ENCODE measurements at regions not wholly inside any gene's neighbourhood (a gene's known extent, or its start where the extent isn't known, plus 50 kb on each side); places are given as distances from the start of the nearest gene placed in this dataset.

DNA sequence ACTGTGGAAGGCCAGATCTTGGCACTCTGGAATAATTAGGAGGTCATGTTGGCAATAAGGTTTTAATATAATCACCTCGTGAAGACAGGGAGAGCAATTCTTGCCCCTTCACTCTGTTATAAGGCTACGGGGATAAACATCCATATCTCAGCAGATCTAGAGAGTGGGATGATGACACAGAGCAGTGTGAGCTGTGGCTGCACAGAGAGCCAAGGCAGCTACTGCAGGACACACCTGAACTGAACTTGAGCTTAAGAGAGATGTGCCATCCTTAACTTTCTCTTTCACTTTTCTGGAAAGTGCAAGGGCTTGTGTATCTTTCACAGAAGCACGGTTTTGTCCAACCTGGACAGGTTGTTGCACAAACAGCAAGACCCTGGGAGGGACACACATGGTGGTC, 174.7 kb downstream of the GATA3 start:
- no peak for DNase-seq (ENCODE audit: low read depth, low spot score)

DNA sequence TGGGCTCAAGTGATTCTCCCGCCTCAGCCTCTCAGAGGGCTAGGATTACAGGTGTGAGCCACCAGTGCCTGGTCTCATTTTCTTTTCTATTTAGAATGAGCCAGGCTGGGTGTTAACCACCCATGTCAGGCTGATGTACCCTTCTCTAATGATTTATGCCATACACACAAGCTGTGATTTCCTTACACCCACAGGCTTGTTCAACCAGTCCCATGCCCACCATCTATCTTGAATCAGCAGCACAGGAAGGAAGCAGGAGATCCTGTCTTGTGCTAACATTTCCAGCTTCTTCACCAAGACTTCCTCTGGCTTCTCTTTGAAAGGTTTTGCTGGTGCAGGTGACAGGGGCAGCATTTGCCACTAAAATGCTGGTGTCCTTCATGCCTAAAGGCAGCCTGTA, 176.4 kb downstream of the GATA3 start:
- no peak for DNase-seq (ENCODE audit: low read depth, low spot score)

- no peak for DNase-seq (ENCODE audit: low read depth, low spot score)
Measured at GRCh38 chr10:8233049-8233448, 178.6 kb downstream of the GATA3 start.

- DNase-seq (ENCODE audit: low read depth, low spot score) = no peak
Measured at GRCh38 chr10:8233832-8234259, 179.4 kb downstream of the GATA3 start.

DNA sequence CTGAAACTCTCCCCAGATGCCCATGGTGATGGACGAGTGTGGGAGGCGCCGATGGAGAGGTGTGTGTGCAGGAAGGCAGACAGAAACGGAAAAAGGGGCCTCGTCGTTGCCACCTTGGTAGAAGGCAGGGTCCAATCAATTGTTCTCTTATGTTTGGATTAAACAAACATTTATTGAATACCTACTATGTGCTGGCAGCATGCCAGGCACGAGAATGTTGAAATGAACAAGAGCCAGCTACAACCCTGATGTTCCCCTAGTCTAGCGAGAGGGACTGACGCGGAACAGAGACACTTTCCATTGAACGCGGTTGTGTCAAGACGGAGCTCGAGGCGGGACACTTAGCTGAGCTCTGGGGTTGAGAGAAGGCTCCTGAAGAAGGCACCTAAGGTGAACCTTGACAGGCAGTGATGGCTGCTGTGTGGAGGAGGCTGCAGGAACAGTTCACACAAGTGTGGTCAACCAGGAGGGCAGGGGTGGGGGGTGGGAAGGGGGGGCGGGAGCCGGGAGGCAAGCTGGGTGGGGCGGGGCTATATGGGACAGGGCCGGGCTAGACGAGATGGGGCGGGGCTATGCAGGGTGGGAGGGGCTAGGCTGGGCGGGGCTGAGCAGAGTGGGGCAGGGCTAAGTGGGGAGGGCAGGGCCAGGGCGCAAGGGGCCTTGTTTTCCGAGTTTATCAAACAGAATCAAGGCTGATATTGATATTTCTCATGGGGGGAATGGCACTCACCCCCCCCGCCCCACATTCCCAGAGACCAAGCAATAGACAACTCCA, 181.0 kb downstream of the GATA3 start:
- DNase-seq (ENCODE audit: low read depth, low spot score) = no peak

DNA sequence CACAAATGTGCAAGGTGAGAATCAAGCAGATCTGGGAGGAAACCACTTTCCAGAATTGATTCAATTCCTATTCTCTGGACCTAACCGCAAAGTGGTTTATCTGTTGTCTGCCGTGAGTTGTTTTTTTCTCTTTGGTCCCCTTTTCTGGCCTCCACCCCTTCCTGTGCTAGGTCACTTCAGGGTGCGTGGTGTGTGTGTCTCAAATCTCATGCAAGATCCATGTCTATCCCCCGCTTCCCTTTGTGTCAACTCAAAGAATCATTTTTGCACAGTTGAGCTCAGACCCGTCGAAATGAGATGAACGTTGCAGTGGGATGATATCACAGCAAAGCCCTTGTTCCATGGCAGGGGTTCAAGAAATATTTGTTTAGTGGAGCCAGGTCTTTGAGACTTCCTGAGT, 184.5 kb downstream of the GATA3 start:
- no peak for DNase-seq (ENCODE audit: low read depth, low spot score)

- no peak for DNase-seq (ENCODE audit: low read depth, low spot score)
Measured at GRCh38 chr10:8240861-8241260, 186.4 kb downstream of the GATA3 start.

DNA sequence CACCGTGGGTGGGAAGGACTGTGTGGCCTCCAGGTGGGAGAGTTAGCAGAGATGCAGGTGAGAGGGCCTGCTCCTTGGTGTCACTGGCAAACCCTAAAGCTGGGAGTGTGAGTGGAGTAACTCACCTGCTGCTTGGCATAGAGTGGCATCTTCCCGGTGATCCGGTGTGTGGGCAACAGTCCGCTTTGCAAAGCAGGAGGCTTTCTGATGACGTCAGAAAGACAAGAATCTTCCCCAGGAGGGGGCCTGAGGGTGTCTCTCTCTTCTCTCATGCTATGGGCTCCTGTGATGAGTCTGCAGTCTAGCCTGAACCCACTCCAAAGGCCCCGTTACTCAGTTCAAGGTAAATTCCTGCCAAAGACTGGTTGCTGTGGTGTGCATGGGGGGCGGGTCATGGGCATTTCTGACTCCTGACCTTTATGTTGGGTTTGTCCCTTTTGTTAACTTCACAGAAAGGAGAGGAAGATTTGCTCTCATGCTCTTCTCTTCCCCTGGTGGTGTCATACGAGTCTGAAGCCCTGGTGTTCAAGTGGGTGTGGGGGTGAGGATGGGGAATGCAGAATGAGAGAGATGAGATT, 187.9 kb downstream of the GATA3 start:
- DNase-seq (ENCODE audit: low read depth, low spot score) = no peak

DNA sequence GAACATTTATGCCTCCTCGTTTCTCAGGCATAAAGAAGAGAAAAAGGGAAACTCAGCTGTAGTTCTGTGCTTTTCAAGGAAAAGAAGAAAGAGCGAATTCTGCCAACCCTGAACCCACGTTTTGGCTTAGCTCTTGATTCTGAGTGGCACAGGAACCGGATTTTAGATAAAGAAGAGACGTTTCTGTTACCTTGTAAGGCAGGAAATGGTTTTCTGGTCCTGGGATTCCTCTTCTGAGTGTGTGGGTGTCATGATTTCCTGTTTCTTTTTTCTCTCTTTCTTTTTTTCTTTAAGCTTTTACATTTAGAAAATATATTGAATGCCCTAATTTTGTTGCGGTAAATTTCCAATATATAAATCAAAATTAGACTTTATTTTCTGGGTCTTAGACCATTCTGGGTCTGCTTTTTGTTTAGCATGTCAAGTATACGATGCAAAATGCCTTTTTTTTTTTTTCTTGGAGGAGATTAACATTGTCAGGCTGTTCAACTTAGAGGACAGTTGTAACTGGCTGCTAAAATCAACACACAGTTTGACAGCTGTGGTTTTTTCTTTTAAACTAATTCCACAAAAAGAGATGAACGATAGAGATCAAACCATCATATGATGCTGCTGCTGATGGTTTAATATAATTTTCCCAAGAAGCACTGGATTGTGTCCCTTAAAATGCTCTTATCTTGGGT, 190.8 kb downstream of the GATA3 start:
- no peak for DNase-seq (ENCODE audit: low read depth, low spot score)

GRCh38 chr10:8245814-8246142, 191.3 kb downstream of the GATA3 start:
- no peak for DNase-seq (ENCODE audit: low read depth, low spot score)

DNA sequence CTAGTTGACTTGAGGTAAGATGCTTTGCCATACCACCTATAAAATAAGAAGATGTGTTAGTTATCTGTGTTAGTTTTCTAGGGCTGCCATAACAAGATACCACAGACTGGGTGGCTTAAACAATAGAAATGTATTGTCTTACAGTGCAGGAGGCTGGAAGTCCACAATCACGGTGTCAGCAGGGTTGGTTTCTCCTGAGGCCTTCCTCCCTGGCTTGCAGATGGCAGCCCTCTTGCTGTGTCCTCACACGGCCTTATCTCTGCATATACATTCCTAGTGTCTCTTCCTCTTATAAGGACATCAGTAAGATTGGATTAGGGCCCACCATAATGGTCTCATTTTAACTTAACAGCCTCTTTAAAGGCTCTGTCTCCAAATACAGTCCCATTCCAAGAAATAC, 192.1 kb downstream of the GATA3 start:
- DNase-seq (ENCODE audit: low read depth, low spot score) = no peak

DNA sequence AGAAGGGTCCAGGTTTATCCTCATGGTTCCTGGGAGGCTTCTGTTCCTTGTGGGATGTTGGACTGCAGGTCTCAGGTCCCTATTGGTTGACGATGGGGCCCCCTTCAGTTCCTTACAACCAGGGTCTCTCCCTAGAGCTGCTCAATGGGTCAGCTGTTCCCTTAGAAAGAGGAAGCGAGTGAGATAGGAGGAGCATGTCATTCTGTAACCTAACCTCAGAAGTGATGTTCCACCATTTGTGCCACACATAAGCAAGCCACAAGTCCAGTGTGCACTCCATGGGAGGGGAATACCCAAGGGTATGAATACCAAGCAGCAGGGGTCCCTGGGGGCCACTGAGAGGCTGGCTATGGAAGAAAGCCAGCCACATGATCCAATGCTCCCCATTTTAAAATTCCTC, 192.7 kb downstream of the GATA3 start:
- no peak for DNase-seq (ENCODE audit: low read depth, low spot score)

DNA sequence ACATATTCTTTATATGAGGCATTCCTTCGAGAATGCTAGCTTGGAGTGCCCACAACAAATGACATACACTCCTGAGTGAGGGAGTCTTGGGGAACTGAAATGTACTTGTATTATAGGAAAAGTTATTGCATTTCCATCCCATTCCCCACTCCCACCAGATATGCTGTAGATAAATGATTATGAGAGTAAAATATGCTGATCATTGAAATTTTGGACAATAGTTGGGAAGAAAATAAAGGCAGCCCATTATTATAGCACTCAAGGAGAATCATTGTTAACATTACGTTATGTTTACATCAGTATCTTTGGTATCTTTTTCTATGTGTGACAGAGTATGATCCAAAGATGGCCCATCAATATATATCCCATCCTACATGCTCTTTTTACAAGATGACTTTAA, 194.4 kb downstream of the GATA3 start:
- no peak for DNase-seq (ENCODE audit: low read depth, low spot score)

DNA sequence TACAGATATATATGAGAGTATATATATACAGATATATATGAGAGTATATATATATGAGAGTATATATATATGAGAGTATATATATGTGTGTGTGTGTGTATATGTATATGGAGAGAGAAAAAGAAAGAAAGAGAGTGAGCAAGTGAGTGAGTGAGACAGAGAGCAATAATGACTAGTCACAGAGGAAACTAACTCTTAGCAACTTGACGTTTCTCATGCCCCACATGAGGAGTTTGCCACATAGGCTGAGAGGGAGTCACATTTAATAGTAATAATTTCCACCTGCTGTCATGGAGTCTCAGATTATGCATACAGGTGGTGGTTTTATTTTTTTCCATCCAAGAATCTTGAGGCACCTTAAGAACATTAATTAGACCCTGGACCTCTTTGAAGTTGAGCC, 199.9 kb downstream of the GATA3 start:
- DNase-seq (ENCODE audit: low read depth, low spot score) = no peak

GRCh38 chr10:8255301-8255700, 200.8 kb downstream of the GATA3 start:
- no peak for DNase-seq (ENCODE audit: low read depth, low spot score)

- no peak for DNase-seq (ENCODE audit: low read depth, low spot score)
Measured at GRCh38 chr10:8260645-8261044, 206.2 kb downstream of the GATA3 start.

DNA sequence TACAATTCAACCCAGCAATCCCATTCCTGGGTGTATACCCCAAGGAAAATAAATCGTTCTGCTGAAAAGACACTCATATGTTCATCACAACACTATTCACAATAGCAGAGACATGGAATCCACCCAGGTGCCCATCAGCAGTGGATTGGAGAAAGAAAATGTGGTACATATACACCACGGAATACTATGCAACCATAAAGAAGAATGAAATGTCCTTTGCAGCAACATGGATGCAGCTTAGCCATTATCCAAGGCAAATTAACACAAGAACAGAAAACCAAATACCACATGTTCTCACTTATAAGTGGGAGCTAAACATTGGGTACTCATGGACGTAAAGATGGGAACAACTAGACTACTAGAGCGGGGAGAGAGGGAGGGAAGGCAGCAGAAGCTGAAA, 207.8 kb downstream of the GATA3 start:
- no peak for DNase-seq (ENCODE audit: low read depth, low spot score)

DNA sequence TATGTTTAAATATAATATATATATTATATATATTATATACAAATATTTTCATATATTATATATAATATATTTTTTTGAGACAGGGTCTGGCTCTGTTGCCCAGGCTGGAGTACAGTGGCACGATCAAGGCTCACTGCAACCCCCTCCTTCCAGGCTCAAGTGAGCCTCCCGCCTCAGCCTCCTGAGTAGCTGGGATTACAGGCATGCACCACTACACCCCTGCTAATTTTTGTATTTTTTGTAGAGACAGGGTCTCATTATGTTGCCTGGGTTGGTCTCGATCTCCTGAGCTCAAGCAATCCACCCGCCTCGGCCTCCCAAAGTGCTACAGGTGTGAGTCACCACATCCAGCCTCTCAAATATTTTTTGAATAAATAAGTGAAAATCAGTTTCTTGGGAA, 215.5 kb downstream of the GATA3 start:
- no peak for DNase-seq (ENCODE audit: low read depth, low spot score)

- DNase-seq (ENCODE audit: low read depth, low spot score) = no peak
Measured at GRCh38 chr10:8272794-8273425, 218.4 kb downstream of the GATA3 start.

- no peak for DNase-seq (ENCODE audit: low read depth, low spot score)
Measured at GRCh38 chr10:8273749-8274148, 219.3 kb downstream of the GATA3 start.

GRCh38 chr10:8275911-8276310, 221.4 kb downstream of the GATA3 start:
- DNase-seq (ENCODE audit: low read depth, low spot score) = no peak

- no peak for DNase-seq (ENCODE audit: low read depth, low spot score)
Measured at GRCh38 chr10:8278099-8278498, 223.6 kb downstream of the GATA3 start.

DNA sequence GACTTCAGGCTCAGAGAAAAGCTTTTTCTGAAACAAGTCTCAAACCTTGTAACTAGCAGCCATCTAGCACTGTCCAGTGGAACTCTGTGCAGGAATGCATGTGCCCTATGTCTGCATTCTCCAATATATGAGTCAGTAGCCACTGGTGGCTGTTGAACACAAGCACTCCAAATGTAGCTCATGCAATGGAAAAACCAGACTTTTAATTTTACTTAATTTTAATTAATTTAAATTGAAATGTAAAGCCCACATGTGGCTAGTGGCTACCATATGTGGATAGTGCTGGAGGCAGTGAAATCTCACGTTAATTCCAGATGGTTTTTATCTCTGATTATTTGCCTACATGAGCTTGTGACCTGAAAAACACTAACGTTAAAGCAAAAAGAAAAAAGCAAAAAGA, 225.1 kb downstream of the GATA3 start:
- no peak for DNase-seq (ENCODE audit: low read depth, low spot score)
